ENCODE measurements at regions not wholly inside any gene's neighbourhood (a gene's known extent, or its start where the extent isn't known, plus 50 kb on each side); places are given as distances from the start of the nearest gene placed in this dataset.

DNA sequence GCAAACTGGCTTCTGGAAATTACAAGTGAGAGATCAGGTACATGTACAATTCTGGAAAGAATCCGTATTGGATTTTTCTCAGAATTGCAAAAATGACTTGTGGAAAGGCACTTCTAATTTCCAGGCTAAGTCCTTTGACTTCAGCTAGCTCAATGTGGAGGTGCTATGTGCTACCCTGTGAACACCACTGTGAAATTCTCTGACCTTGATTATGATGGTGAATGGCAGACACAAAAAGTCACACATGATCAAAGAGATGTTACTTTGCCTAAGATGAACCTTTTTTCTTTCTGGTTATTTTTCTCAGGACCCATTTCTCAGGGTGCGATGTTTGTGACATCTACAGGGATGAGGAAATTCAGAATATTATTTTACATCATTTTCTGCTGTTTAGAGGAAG lies 856.6 kb upstream of the VRK2 start:
- H3K9me3 ChIP-seq (ENCODE audit: control insufficient read depth, low read depth, low read length), result no peaks in the 10 kb centered on the region
- Mint-ChIP-seq H3K27ac (no peak overlapping the region), H3K27me3 (ENCODE audit: low read depth) (no peaks in the 10 kb centered on the region), H3K9me3 (peaks cover 6 to 7% of the 10 kb centered on the region in 2 experiments; a peak in 4 of 5 replicates), H3K4me1 (peaks cover 8 to 13% of the 10 kb centered on the region in 2 experiments), H3K36me3 (ENCODE audit: insufficient read depth in 1 of 3, low read depth in 3 of 3) (peaks cover 0 to 4% (median 0%) of the 10 kb centered on the region in 3 experiments; a peak in 3 of 7 replicates), H3K4me3 (no peak overlapping the region)
- H3K18ac ChIP-seq (ENCODE audit: insufficient read length, low read depth, low read length), result no peak overlapping the region
- no peak overlapping the region for H3K4me2 ChIP-seq (ENCODE audit: insufficient read depth, insufficient read length, low read length)
- H3K79me1 ChIP-seq (ENCODE audit: insufficient read depth, low read depth, low read length, poor library complexity, severe bottlenecking), result no peaks in the 10 kb centered on the region
- no peak overlapping the region for H3T11ph ChIP-seq (ENCODE audit: low read length)
- no peak overlapping the region for H2BK120ac ChIP-seq (ENCODE audit: low read depth, low read length, poor library complexity, severe bottlenecking)
- no peak for DNase-seq
- no peak overlapping the region for H3K14ac ChIP-seq (ENCODE audit: insufficient read depth, low read length)
- H2AK5ac ChIP-seq (ENCODE audit: insufficient read length, low read length), result no peak overlapping the region
- H2BK12ac ChIP-seq (ENCODE audit: insufficient read length, low read depth, low read length), result no peak overlapping the region
- no peak overlapping the region for H4K5ac ChIP-seq (ENCODE audit: insufficient read length, low read depth, low read length)
- H3K4me1 ChIP-seq (ENCODE audit: insufficient read depth, low read length), result no peaks in the 10 kb centered on the region
- no peak overlapping the region for H3K9ac ChIP-seq (ENCODE audit: extremely low read depth, insufficient read length, low read length)
- H3K79me2 ChIP-seq (ENCODE audit: insufficient read depth, low read length), result no peaks in the 10 kb centered on the region
- H2AFZ ChIP-seq (ENCODE audit: low read length), result no peak overlapping the region
- H4K91ac ChIP-seq (ENCODE audit: insufficient read length, low read depth, low read length), result no peak overlapping the region
- H4K20me1 ChIP-seq (ENCODE audit: control insufficient read depth, insufficient read depth, insufficient read length), result no peaks in the 10 kb centered on the region
- no peak for TF ChIP-seq CTCF (conservative IDR thresholded peaks at IDR 0.05)
- H3K23me2 ChIP-seq (ENCODE audit: insufficient read length, low read depth, low read length, poor library complexity, severe bottlenecking), result no peaks in the 10 kb centered on the region
- no CpG with 5 or more reads among the region's 2 CpGs for WGBS (ENCODE audit: extremely low coverage, insufficient read length, low lambda C conversion rate)
- no peak overlapping the region for H4K8ac ChIP-seq (replicated peaks; ENCODE audit: insufficient read length, low read depth, low read length)
- no peak overlapping the region for H2BK20ac ChIP-seq (ENCODE audit: low read depth, low read length, poor library complexity, severe bottlenecking)
- H3K4ac ChIP-seq (ENCODE audit: low read depth, low read length), result no peak overlapping the region
- H2BK15ac ChIP-seq (ENCODE audit: low read depth, low read length), result no peak overlapping the region
- H2BK5ac ChIP-seq (ENCODE audit: insufficient read length, low read length), result no peak overlapping the region
- H3K27me3 ChIP-seq (ENCODE audit: insufficient read depth, low read length), result no peaks in the 10 kb centered on the region
- H3K27ac ChIP-seq (ENCODE audit: insufficient read length, low read depth, low read length), result no peak overlapping the region
- H3K56ac ChIP-seq (ENCODE audit: insufficient read length, low read depth, low read length), result no peak overlapping the region
- H3K23ac ChIP-seq (ENCODE audit: insufficient read length, low read depth, low read length), result no peak overlapping the region

Measured in H9 (cell line).